AG10803 (cell line): ENCODE measurements at regions not wholly inside any gene's neighbourhood (a gene's known extent, or its start where the extent isn't known, plus 50 kb on each side); places are given as distances from the start of the nearest gene placed in this dataset.

Experiments
- DNase-seq: peaks from one replicate; pipeline ENCODE4 v3.0.0; 2010; ENCODE audit warnings: low read depth
- H3K4me3 ChIP-seq: 2 replicates; pipeline ENCODE4 v1.5.1; 2011; ENCODE audit warnings: mild to moderate bottlenecking, low read length, control low read depth
- CTCF ChIP-seq: conservative IDR thresholded peaks from 2 replicates; pipeline ENCODE4 v1.5.1; 2011; ENCODE audit warnings: mild to moderate bottlenecking, low read length, control low read depth, inconsistent platforms

- no peak for TF ChIP-seq CTCF
- DNase-seq, result no peak
- no peak overlapping the region for H3K4me3 ChIP-seq
Observed at GRCh38 chr5:74322944-74323343, 317.6 kb downstream of the ENC1 start.

- DNase-seq, result no peak
- no peak for TF ChIP-seq CTCF
- H3K4me3 ChIP-seq, result no peak overlapping the region
Observed at GRCh38 chr5:74322191-74322590, 318.3 kb downstream of the ENC1 start.

- no peak for DNase-seq
- H3K4me3 ChIP-seq, result no peak overlapping the region
- TF ChIP-seq CTCF, result no peak
Observed at GRCh38 chr5:74321326-74321725, 319.2 kb downstream of the ENC1 start.

GRCh38 chr5:74320526-74320925 is 320.0 kb downstream of the ENC1 start:
- no peak for DNase-seq
- TF ChIP-seq CTCF, result no peak
- H3K4me3 ChIP-seq, result no peak overlapping the region

GRCh38 chr5:74319076-74319475 is 321.5 kb downstream of the ENC1 start:
- TF ChIP-seq CTCF, result no peak
- no peak overlapping the region for H3K4me3 ChIP-seq
- peak; percentile 20 for DNase-seq

- H3K4me3 ChIP-seq, result no peak overlapping the region
- DNase-seq, result peak; percentile 96
- TF ChIP-seq CTCF, result 0 out of 2 replicates have a peak, but pooled peaks have one; percentile 8
Observed at GRCh38 chr5:74316064-74316603, 324.4 kb downstream of the ENC1 start.

GRCh38 chr5:74314906-74315305 is 325.6 kb downstream of the ENC1 start:
- no peak for TF ChIP-seq CTCF
- DNase-seq, result no peak
- H3K4me3 ChIP-seq, result no peak overlapping the region
